KG1 (cell line): ENCODE measurements at regions not wholly inside any gene's neighbourhood (a gene's known extent, or its start where the extent isn't known, plus 50 kb on each side); places are given as distances from the start of the nearest gene placed in this dataset.

Experiments
- DNase-seq: peaks from one replicate; lab custom pipeline; 2025; lab: John Stamatoyannopoulos, UW

DNA sequence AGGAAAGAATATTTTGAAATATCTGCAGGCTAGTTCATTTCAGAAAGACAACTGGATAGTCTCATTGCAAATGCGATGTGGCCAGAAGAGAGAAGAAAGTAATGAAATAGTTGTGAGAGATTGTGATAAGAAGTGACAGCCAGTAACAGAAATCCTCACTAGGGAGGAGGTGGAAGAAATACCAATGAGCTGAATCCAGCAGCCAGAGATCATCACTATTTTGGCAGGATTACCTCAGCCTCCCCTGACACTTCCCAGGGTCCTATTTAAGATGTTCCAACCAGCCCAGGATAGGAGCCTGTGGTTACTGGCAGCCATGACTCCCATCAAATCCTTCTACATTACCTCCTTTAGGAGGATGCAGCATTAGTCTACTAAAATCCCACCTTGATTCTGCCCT, 76.7 kb upstream of the ARHGAP24 start:
- DNase-seq, result no peak

DNA sequence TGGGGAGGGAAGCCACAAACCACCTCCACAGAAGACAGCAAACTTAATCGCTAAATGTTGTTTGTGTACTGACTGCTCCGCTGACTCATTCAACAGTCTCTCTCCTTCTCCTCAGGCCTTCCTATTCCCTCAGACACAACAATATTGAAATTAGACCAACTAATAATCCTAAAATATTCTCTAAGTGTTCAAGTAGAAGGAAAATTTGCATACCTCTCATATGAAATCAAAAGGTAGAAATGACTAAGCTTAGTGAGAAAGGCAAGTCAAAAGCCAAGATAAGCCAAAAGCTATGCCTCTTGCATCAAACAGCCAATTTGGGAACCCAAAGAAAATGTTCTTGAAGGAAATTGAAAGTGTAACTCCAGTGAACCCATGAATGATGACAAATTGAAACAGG, 75.7 kb upstream of the ARHGAP24 start:
- DNase-seq, result no peak

- no peak for DNase-seq
Measured at GRCh38 chr4:85402371-85402770, 72.6 kb upstream of the ARHGAP24 start.

DNA sequence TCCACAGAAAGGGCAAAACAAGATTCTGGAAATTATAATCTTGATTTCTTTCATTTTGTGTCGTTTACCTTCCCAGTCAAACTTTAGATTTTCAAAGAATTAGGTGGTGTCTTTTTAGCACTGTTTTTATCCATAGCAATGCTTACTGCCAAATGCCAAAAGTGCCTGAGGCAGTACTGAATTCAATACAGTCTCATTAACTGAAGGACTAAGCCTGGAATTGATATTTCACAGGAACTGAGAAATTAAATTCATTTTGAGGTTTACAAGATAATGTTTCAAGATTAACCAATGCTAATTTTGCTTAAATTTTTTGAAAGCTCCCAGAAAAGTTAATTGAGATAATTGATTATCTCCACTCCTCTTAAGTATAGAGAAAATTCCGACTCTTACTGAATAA, 68.8 kb upstream of the ARHGAP24 start:
- DNase-seq, result no peak

- no peak for DNase-seq
Measured at GRCh38 chr4:85407546-85407945, 67.4 kb upstream of the ARHGAP24 start.

GRCh38 chr4:85408301-85408700, 66.6 kb upstream of the ARHGAP24 start:
- no peak for DNase-seq

GRCh38 chr4:85409251-85409650, 65.7 kb upstream of the ARHGAP24 start:
- DNase-seq, result no peak

DNA sequence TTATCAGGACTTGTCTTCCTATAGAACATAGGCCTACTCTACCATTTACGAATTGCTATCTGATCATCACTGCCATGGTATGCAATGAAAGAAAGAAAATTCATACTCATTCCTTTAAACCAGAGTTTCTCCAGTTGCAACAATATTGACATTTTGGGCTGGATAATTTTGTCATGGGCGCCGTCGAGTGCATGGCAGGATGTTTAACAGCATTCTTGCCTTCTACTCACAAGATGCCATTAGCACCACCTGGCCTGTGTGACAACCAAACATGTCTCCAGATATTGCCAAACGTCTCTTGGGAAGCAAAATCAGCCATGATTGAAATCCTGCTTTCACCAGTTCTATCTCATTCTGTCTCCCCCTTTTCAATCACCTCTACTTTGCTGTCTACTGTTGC, 63.6 kb upstream of the ARHGAP24 start:
- DNase-seq, result no peak

DNA sequence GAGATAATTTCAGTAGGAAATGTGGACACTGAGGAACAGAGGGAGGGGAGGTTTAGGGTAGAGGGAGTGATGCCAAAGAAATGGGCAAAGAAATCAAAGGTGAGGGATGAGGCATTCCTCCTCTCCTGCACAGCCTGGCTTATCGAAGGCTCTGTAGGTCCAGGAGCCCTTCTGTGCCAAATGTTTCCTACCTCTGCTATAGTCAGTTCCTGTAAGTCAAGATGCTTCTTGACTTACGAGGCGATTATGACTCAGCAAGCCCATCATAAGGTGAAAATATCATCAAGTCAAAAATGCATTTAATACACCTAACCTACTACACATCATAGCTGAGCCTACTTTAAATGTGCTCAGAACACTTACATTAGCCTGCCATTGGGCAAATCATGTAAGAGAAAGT, 60.0 kb upstream of the ARHGAP24 start:
- DNase-seq, result no peak

DNA sequence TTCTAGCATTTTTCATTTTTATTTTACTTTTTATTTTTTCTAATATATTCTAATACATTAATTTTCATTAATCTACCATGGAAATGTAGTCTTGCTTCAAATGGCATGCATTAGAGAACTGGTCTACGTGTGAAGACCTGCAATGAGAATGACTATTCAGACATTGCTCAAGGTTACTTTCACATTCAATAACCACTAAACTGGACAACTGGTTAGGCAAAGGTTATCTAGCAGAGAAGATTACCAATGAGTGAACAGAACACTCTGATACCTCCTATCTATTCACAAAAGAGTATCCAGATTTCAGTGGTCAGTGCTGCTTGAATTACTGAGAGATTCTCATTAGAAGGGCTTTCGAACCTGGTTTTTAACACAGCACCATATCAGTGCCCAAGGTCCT, 58.9 kb upstream of the ARHGAP24 start:
- no peak for DNase-seq

DNA sequence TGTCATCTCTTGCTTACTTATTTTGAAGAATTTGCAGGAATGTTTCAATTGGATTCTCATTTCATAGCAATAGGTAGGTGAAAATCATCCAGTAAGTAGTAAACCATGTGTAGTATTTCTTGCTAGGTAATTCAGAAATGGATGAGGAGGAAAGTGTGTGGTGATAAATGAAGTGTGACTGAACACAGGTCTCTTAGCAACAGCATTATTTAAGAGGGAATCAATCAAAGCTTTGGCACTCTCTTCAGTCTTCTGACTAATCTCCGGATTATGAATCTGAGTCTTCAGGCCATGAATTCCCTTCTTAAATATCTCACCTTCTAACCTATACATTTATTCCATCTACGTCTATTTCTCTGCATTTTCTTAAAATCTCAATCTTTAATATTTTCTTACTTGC, 55.8 kb upstream of the ARHGAP24 start:
- no peak for DNase-seq

DNA sequence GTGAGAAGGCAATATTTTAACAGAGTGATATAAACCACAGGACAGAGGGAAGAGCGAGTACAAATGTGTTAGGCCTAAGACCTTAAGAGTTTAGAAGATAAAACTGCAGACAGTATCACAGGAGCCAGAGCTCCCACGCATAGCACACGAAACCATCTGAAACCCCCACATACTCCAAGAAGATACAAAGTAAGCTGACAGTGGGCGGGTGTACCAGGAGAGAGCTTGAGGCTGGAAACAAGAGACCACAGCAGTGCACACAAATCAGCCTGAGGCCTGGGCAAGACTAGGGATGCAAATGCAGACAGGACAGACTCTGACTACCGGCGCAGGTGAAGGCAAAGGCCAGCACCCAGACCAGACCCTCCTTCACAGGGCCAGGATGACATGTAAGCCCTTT, 54.1 kb upstream of the ARHGAP24 start:
- DNase-seq, result no peak

DNA sequence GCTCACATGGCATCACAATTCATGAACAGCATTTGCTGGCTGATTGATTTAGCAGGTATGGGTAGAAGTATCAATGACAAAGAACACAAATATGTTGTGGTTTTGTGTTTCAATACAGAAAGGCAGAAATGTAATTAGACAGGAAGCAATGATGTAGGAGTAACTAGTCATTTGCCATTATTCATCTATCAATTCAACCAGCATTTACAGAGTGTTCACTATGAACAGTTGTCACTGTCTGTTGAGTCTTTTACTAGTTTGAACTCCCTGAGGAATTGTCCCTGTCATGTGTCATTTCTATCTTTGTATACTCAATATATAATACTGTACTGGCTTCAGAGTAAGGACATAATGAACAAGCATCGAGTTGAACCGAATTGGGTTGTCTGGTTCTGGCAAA, 51.5 kb upstream of the ARHGAP24 start:
- no peak for DNase-seq
